ENCODE measurements at regions not wholly inside any gene's neighbourhood (a gene's known extent, or its start where the extent isn't known, plus 50 kb on each side); places are given as distances from the start of the nearest gene placed in this dataset.

GRCh38 chr5:3282841-3283240 is 312.8 kb upstream of the IRX1 start (continued):
- no peak for TF ChIP-seq ZNF462 (CRISPR knock-in tag; IDR thresholded peaks at IDR 0.05)

GRCh38 chr5:3281366-3281765 is 314.3 kb upstream of the IRX1 start:
- Mint-ChIP-seq H3K27me3 (ENCODE audit: insufficient read depth, low read depth, poor library complexity) (peaks cover 15% of the 10 kb centered on the region), H3K4me1 (peaks cover 27% of the 10 kb centered on the region), H3K36me3 (ENCODE audit: low read depth) (no peaks in the 10 kb centered on the region), H3K9me3 (peaks cover 4% of the 10 kb centered on the region; the same call in 1 of the 3 replicates), H3K27ac (no peak overlapping the region), H3K4me3 (no peak overlapping the region)
- no peaks in the 10 kb centered on the region for H3F3A ChIP-seq (replicated peaks; ENCODE audit: low read depth)
- no peaks in the 10 kb centered on the region for H3K27me3 ChIP-seq (ENCODE audit: insufficient read depth)
- H3K79me2 ChIP-seq (replicated peaks; ENCODE audit: insufficient read depth) = no peaks in the 10 kb centered on the region
- peaks cover 8% of the 10 kb centered on the region for H3K4me1 ChIP-seq (ENCODE audit: insufficient read depth)
- H3K9me2 ChIP-seq (ENCODE audit: insufficient read depth) = no peaks in the 10 kb centered on the region
- no peaks in the 10 kb centered on the region for H3K36me3 ChIP-seq (ENCODE audit: insufficient read depth)
- DNase-seq (ENCODE audit: low spot score) = no peak
- no peak overlapping the region for H3K4me2 ChIP-seq
- no peak overlapping the region for H2AFZ ChIP-seq
- H4K20me1 ChIP-seq (replicated peaks; ENCODE audit: insufficient read depth) = no peaks in the 10 kb centered on the region
- no peak overlapping the region for H3K27ac ChIP-seq (ENCODE audit: low read depth)
- H3K4me3 ChIP-seq = no peak overlapping the region
- no peak for ATAC-seq
- TF ChIP-seq REST (IDR thresholded peaks at IDR 0.05; ENCODE audit: unreplicated experiment) (no peak), CTCF (conservative IDR thresholded peaks at IDR 0.05; ENCODE audit: low read depth in 2 of 2) (no peak), CREB1 (CRISPR knock-in tag; IDR thresholded peaks at IDR 0.05; ENCODE audit: low read depth) (no peak), EZH2 (IDR thresholded peaks at IDR 0.05; ENCODE audit: low read depth, unreplicated experiment) (no peak), NANOG (IDR thresholded peaks at IDR 0.05; ENCODE audit: borderline replicate concordance) (no peak)
